Activated CD4-positive, alpha-beta T cell treated with anti-CD3 and anti-CD28 coated beads, Interleukin-2, amount 50 U/mL, for 48 hours (primary cell): ENCODE measurements at regions not wholly inside any gene's neighbourhood (a gene's known extent, or its start where the extent isn't known, plus 50 kb on each side); places are given as distances from the start of the nearest gene placed in this dataset.
"Not testable (repeated sequence)": the region's sequence is repeated elsewhere in the genome, so short reads cannot be mapped to it uniquely, and the experiment has no call there.

Experiments
- DNase-seq, 2 experiments: peaks; one replicate each; pipeline ENCODE4 v3.0.0-alpha.2; 2020

DNA sequence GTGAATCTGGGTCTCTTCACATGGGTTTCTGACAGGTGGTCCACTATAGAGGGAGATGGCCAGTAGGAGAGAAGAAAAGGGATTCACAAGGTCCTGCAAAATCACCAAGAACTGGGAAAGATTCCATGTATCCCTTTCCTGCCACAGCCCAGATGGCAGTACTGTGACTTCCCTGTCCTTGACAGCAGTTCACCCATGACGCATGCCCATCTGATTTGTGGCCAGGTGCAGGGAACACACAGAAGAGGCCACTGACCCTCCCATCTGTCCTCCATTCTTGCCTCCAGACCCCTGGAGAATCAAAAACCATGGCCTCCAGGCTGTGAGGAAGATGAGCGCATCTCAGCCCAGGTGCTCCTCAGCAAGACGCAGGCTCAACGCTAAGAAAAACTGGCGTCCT lies 183.1 kb upstream of the RREB1 start:
- no peak for DNase-seq

DNA sequence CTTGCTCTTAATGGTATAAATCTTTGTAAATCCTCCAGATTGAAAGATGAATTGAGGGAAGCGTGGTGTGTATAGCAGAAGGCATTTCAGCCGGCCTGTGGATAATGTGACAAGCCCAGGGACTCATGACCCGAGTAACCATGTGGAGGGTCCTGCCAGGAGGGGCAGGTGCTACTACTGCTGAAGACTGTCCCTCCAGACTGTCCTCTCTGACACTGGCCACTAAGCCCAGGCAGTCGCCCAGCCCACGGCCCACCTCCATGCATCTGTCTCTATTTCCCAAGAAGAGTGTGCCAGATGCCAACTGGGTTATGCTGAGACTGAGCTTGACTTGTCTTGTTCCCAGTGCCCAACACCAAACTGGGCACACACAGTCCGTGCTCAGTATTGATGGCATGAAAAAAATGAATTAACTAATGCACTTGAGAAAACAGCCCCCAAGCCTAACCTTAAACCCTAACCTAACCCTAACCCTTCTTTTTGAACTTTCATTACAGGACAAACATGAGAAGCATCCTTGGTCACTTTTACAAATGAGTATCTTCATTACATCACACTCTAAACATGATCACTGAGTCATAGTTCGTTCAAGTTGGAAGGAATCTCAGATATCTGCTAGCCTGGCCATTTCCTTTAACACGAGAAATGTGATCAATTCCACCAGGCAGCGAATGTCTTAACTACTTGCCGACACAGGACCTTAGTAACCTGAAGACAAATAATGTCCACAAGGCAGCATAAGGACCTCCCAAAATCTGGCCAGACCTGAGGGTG lies 182.2 kb upstream of the RREB1 start:
- DNase-seq = no peak

DNA sequence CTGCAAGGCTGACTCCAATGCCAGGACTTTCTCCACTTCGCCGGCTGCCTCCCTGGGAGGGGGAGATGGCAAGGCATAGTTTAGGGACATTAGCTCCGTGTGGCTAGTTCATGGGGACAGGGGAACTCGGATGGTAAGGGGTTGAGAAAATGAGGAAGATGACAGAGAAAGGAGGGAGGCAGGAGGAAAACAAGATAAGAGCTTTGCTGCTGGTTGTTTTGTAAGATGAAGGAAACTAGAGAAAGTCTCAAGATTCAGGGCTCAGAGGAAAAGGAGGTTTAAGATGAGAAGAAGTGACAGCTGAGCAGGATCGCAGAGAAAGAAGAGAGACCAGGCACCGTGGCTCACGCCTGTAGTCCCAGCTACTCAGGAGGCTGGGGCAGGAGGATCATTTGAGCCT lies 180.9 kb upstream of the RREB1 start:
- DNase-seq = no peak

DNA sequence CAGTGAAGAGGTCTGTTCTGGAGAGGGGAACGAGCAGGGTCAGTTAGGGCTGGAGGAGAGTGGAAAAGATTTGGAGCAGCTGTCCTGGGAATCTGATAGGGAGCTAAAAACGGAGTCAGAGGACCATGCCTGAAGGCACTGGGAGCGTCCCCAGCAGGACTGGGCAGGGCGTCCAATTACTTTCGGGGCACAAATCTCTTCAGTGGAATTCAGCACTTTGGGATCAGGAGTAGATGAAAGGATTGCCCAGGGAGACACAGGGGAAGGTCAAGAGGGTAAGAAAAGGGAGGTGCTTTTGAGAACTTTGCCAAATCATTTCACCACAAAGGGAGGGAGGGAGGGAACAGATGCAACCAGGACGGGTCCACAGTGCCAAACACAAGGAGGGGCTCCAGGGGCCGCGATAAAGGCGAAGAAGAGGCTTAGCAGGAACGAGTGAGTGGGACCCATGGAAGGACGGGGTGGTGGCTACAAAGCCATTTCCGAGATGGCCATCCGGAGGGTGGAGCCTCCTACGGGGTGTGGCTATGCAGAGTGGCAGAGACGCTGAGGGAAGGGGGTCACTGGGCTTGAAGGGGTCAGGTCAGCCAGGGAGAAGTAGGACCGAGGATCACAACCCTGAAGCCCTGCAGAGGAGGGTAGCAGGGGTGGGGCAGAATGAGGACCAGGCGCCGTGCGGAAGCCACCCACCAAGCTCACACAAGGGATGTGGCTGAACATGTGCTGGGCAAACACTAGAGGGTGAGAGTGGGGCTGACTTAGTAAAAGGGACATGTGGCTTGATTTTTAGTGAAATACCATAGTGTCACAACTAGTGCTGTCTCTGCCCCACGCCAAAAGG lies 180.0 kb upstream of the RREB1 start:
- DNase-seq = no peak

DNA sequence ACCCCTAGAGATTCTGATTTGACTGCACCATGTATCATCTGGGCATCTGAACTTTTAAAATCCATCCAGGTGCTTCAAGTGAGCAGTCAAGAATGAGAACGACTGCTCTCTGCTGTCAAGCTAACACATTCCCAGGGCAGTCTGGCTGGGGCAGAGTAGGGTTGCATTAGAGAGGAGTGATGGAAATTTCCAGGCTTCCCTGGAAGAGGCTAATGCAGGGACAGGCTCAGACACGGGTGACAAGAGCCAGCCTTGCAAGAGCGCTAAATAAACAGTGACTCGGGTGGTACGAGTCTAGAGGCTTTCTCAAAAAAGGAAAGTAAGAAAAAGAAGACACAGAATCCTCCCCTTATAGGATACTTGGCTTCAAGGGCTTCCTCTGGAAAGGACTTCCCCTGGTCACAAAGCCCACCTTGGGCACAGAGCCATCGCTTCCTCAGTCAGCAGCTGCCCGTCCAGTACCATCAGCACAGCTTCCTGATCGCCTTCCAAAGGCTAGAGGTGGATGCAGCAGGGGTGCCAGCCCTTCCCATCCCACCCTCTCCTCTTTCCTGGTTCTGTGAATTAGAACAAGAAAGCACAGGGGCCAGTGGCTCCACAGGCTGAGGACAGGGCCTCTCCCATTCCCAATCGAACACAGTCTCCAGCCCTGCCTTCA lies 177.4 kb upstream of the RREB1 start:
- DNase-seq = no peak

DNA sequence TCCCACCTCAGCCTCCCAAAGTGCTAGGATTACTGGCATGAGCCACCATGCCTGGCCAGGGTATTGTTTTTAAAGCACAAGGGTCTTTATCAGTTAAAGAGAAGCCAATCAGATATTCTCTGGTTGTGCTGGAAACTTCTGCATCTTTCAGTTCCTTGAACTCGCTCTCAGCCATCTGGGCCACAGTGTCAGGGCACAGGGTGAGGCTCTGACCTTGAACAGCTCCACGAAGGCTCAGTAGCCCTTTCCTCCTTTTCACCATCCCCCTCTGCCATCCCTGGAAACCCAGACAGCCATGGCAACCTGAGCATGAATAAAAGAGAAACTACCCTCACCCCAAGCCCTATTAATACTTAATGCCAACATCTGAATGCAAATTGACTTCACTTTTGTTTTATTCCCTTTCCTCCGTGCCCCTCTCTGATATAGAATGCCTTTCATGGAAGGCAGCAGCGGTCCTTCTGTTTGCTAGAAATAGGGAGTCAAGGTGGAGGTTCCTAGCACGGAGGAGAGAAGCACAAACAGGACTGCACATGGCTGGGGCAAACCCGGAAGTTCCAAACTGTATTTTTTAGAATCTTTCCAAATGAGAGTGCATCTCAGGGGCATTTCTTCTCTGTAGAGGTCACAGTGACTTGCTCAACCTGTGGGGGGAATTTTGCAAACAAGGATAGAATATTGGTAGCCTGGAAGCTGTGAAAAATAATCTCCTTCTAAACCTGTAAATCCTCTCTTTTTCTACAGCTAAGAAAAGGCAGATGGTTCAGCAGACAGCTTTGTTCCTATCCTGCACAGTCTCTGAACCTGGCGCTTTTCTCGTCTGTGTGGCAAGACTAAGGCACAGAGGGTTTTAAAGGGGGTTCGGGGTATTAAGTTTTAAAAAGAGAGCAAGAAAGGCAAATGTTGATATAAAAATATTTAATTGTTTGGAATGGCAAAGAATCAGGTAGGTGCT lies 176.4 kb upstream of the RREB1 start:
- DNase-seq = no peak

DNA sequence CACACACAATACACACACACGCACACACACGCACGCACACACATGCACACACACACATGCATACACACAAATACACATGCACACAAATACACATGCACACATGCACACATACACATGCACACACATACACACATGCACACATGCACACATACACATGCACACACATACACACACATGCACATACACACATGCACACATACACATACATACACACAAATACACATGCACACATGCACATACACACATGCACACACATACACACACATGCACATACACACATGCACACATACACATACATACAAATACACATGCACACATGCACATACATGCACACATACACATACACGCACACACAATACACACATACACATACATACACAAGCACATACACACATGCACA lies 175.4 kb upstream of the RREB1 start:
- DNase-seq = no peak

DNA sequence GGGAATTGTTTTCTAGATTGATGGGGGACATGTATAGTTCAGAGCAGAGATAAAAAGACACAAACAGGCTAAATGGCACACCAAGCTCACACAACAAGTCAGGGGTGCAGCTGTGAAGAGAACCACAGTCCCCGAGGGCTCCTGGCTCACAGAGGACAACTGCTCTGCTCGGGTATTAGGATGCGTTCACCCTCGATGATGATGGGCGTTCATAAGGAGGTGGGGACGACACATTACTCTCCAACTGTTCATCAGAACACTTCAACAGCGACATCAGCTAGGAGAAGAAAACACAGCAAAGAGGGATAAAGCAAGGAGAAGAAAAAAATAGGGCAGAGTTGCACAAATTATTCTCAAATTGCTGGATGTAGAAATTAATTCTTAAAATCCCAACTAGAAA lies 174.8 kb upstream of the RREB1 start:
- no peak for DNase-seq

DNA sequence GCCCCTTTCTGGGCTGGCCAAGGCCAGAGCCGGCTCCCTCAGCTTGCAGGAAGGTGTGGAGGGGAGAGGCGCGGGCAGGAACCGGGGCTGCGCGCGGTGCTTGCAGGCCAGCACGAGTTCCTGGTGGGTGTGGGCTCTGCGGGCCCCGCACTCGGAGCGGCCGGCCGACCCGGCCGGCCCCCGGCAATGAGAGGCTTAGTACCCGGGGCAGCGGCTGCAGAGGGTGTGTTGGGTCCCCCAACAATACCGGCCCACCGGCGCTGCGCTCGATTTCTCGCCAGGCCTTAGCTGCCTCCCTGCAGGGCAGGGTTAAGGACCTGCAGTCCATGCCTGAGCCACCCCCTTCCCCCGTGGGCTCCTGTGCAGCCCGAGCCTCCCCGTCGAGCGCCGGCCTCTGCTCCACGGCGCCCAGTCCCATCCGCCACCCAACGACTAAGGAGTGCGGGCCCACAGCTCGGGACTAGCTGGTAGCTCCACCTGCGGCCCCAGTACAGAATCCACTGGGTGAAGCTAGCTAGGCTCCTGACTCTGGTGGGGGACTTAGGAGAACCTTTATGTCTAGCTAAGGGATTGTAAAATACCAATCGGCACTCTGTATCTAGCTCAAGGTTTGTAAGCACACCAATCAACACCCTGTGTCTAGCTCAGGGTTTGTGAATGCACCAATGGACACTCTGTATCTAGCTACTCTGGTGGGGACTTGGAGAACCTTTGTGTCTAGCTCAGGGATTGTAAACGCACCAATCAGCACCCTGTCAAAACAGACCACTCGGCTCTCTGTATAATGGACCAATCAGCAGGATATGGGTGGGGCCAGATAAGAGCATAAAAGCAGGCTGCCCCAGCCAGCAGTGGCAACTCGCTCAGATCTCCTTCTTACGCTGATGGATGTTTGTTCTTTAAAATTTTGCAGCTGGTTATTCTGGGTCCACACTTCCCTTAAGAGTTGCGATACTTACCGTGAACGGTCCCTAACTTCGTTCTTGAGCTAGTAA lies 167.4 kb upstream of the RREB1 start:
- no peak for DNase-seq

DNA sequence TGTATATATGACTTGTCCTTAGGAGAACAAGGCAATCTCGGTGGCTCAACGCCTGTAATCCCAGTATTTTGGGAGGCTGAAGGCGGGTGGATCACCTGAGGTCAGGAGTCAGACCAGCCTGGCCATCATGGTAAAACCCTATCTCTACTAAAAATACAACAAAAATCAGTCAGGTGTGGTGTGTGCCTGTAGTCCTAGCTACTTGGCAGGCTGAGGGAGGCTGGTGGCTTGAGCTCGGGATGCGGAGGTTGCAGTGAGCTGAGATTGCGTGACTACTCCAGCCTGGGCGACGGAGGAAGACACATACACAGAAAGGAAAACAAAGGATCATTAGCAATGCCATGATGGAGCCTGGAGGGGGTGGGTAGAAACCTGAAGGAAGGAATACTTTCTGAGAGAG lies 166.6 kb upstream of the RREB1 start:
- DNase-seq = no peak

DNA sequence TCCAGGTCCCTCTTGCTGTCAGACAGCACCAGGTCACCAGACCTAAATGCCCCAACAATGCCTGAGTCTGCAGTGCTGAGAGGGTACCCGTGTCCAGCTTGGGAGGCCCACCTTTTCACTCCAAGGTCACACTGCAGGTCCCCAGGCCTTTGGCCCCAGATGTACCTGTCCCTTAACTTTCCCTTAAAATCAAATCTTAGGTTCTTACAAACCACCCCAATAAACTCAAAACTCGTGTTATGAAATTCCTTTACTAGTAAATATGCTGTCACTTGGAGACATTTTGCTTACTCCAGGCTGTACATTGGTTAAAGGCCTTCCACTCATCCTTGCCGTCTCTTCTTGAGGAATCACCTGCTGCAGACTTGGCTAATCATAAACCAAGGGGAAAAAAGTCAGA lies 165.7 kb upstream of the RREB1 start:
- DNase-seq = no peak

DNA sequence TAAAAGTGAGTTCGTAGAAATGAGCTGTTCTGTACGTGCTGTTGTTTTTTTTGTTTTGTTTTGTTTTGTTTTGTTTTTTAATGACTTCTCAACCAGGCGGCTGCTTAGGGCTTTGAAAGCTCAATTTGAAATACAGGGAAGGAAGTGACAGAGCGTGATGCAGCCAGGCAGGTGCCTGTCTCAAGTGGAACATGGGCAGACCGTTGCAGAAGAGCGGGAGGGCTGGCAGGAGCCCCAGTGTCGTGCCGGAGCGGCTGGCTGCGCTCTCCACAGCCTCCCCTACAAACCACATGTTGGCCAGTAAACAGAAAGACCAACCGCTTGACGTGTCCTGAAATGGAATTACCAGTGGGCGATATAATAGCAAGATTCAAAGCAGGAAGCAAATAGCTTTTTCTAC lies 164.9 kb upstream of the RREB1 start:
- no peak for DNase-seq

DNA sequence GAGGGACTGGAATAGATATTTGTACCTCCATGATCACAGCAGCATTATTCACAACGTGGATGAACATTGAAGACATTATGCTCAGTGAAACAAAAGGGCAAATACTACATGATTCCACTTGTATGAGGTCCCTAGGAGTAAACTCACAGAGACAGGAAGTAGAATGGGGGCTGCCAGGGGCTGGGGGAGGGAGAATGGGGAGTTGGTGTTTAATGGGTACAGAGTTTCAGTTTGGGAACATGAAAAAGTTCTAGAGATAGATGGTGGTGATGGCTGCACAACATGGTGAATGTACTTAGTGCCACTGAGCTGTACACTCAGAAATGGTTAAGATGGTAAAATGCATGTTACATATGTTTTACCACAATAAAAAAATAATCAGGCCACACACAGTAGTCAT lies 164.3 kb upstream of the RREB1 start:
- no peak for DNase-seq

DNA sequence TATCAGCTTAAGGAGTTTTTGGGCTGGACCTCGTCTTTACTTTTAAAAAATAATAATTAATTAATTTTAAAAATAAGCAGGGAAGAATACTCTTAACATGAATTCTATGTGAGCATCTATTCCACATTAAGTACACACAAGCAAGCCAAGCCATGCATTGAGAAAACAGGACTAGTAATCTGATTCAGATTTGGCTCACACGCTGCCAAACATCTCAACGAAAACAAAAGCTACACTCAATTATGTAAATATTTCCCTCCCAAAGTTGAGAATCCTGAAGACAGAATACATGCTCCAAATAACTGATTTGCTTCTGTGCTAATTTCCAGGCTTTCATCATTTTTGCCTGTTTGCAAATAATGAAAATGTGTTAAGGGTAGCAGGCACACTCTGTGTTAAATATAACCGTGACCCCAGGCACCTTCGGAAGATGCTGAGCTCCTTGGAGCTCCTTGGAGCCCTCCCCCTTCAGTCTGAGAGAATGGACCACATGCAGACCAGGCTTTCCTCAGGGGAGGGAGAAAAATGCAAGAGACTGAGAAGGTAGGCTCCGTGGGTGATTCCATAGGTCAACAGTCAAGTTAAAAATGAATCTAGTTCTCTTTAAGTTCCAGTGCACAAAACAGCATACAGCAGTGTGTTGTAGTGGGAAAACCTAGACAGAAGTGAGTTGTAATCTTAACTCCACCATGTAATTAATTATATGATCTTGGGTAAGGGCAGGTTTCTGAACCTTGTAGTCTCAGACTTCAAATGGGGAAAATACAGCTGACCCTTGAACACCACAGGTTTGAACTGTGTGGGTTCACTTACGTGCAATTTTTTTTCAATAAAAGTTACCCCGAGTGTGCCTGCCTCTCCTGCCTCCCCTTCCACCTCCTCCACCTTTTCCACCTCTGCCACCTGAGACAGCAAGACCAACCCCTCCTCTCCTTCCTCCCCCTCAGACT lies 161.3 kb upstream of the RREB1 start:
- no peak for DNase-seq

DNA sequence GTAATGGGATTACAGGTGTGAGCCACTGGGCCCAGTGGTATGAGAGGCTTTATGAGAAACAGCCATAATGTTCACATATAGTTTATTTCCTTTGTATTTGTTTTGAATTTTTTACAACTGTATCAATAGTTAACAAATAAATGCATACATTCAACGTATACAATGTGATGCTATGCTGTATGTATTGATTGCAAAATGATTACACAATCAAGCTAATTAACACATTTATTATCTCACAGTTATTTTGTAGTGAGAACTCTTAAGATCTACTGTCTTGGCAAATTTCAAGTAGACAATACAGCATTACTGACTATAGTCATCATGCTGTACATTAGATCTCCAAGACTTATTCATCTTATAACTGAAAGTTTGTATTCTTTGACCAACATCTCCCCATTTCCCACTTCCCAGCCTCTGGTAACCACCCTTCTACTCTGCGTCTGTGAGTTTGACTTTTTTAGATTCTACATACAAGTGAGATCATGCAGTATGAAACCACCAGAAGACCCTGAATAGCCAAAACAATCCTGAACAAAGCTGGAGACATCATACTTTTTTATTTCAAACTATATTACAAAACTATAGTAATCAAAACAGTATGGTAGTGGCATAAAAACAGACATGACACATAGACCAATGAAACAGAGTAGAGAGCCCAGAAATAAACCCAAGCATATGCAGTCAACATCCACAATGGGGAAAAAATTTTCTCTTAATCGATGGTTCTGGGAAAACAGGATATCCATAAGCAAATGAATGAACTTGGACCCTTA lies 157.2 kb upstream of the RREB1 start:
- DNase-seq = no peak

DNA sequence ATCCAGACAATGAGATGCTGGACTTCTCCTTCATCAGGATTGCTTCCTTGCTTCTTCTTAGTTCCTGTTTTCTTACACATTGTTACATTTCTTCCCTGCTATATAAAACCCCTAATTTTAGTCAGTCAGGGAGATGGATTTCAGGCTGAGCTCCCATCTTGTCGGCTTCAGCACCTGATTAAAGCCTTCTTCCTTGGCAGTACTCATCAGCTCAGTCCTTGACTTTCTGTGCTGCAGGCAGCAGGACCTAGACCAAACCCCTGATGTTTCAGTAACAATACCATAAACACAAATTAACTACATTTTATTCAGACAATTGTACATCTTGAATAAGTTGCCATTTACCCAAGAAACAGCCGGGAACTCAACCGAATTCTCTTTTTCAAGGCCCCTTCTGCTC lies 156.4 kb upstream of the RREB1 start:
- DNase-seq = no peak

DNA sequence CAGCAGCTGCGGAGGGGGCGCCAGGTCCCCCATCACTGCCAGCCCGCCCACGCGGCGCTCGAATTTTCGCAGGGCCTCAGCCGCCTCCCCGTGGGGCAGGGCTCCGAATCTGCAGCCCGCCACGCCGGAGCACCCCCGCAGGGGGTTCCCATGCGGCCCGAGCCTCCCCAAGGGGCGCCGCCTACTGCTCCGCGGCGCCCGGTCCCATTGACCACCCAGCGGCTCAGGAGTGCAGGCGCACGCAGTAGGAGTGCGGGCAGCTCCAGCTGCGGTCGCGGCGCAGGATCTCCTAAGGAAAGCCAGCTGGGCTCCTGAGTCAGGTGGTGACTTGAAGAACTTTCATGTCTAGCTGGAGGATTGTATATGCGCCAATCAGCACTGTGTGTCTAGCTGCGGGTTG lies 155.3 kb upstream of the RREB1 start:
- no peak for DNase-seq

DNA sequence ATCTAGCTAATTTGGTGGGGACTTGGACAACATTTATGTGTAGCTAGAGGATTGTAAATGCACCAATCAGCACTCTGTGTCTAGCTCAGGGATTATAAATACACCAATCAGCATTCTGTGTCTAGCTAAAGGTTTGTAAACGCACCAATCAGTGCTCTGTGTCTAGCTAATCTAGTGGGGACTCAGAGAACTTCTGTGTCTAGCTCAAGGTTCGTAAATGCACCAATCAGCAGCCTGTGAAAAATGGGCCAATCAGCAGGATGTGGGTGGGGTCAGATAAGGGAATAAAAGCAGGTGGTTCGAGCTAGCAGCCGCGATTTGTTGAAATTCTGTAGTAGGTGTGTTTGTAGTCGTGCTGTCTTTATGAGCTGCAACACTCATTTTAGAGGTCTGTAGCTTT lies 154.8 kb upstream of the RREB1 start:
- DNase-seq = not testable (repeated sequence)

DNA sequence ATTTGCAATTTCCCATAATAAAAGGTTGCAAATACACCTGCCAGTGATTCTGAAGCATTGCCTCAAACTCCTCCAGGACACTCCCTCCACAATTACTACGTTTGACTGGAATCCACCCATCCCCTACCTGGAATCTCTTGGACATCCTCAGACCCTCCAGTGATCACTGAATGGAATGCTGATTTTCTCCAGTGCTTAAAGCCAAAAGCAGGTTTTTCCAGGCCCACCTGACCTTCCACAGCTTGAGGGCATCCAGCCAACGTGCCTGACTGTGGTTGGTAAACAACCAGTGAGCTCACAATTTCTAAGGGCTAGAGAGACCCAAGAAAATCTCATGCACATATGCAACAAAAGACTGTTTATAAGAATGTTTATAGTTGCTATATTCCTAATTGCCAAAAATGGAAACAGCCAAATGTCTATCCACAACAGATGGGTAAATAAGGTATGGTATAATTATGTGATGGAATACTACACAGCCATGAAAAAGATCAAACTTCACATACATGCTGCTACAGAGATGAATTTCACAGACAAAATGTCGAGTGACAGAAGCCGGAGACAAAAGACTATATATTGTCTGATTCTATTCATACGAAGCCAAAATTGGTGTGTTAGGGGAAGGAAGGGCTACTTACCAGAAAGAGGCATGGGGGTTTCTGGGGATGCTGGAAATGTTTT lies 147.1 kb upstream of the RREB1 start:
- DNase-seq = no peak
